Vagina (tissue), 2 donors: ENCODE measurements at regions not wholly inside any gene's neighbourhood (a gene's known extent, or its start where the extent isn't known, plus 50 kb on each side); places are given as distances from the start of the nearest gene placed in this dataset.

ENCODE experiments used
- POLR2A ChIP-seq, 2 donors: fragments of 450-650 bp; IDR thresholded peaks; one replicate each; pipeline ENCODE4 v1.6.1; 2017; ENCODE audit warnings: antibody characterized with exemption in 2 of 2, mild to moderate bottlenecking in 2 of 2, moderate library complexity in 2 of 2
- POLR2AphosphoS5 ChIP-seq, 2 donors: sonication (generic); formaldehyde crosslinking; IDR thresholded peaks; one replicate each; pipeline ENCODE4 v1.9.0; 2017; ENCODE audit warnings: antibody characterized with exemption in 2 of 2, mild to moderate bottlenecking in 2 of 2, low read depth in 1 of 2; ENCODE audit not compliant: insufficient read depth in 1 of 2
- TF ChIP-seq, protein P1 (sequence below), 3 experiments: fragments of 450-650 bp in 2 of 3; fragments of 200-600 bp in 1 of 3; sonication (generic) in 1 of 3; IDR thresholded peaks; one replicate each; pipeline ENCODE4 v1.5.1; 2017 to 2019; ENCODE audit warnings: antibody characterized with exemption in 3 of 3, mild to moderate bottlenecking in 2 of 3, moderate library complexity in 2 of 3

DNA sequence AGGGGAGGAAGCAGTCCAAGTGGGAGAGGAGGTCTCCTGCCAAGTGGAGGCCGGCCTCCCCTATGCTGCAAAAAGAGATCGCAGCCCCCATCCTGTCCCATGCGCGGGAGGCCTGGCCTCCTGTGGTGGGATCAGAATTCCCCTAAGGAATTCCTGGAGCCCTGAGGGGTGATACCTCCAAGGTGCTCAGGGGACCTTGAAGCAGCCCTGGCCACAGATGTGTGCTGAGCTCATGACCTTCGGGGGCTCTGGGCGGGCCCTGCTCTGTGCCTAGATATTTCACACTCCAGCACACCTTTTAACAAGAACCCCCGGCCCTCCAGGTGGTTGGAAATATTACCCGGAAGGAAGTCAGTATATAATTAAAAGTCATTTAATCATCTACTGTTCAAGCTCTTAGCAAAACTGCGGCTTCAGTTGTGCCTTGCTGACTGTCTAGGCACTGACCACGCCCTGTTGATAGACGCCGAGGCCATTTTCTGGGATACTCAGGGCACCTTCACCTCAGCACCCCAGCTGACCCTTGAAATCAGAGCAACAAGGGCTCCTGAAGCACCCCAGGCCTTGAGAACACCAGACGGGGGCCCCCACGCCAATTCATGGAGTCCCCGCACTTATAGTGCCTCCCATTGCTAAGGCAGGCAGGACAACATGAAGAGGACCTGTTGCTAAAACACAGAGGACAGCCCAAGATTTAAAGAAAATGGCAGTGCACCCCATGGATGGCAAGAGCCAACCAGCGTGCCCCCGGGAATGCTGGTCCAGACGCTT is 119.1 kb downstream of the NDUFA10 start:
- TF ChIP-seq, protein P1, sequence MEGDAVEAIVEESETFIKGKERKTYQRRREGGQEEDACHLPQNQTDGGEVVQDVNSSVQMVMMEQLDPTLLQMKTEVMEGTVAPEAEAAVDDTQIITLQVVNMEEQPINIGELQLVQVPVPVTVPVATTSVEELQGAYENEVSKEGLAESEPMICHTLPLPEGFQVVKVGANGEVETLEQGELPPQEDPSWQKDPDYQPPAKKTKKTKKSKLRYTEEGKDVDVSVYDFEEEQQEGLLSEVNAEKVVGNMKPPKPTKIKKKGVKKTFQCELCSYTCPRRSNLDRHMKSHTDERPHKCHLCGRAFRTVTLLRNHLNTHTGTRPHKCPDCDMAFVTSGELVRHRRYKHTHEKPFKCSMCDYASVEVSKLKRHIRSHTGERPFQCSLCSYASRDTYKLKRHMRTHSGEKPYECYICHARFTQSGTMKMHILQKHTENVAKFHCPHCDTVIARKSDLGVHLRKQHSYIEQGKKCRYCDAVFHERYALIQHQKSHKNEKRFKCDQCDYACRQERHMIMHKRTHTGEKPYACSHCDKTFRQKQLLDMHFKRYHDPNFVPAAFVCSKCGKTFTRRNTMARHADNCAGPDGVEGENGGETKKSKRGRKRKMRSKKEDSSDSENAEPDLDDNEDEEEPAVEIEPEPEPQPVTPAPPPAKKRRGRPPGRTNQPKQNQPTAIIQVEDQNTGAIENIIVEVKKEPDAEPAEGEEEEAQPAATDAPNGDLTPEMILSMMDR (IDR thresholded peaks at IDR 0.05): no peak
- TF ChIP-seq POLR2A (IDR thresholded peaks at IDR 0.05) (no peak), POLR2AphosphoS5 (IDR thresholded peaks at IDR 0.05; ENCODE audit: insufficient read depth in 1 of 2, low read depth in 1 of 2) (no peak)
